ENCODE measurements at regions not wholly inside any gene's neighbourhood (a gene's known extent, or its start where the extent isn't known, plus 50 kb on each side); places are given as distances from the start of the nearest gene placed in this dataset.
"Not testable (repeated sequence)": the region's sequence is repeated elsewhere in the genome, so short reads cannot be mapped to it uniquely, and the experiment has no call there.

DNA sequence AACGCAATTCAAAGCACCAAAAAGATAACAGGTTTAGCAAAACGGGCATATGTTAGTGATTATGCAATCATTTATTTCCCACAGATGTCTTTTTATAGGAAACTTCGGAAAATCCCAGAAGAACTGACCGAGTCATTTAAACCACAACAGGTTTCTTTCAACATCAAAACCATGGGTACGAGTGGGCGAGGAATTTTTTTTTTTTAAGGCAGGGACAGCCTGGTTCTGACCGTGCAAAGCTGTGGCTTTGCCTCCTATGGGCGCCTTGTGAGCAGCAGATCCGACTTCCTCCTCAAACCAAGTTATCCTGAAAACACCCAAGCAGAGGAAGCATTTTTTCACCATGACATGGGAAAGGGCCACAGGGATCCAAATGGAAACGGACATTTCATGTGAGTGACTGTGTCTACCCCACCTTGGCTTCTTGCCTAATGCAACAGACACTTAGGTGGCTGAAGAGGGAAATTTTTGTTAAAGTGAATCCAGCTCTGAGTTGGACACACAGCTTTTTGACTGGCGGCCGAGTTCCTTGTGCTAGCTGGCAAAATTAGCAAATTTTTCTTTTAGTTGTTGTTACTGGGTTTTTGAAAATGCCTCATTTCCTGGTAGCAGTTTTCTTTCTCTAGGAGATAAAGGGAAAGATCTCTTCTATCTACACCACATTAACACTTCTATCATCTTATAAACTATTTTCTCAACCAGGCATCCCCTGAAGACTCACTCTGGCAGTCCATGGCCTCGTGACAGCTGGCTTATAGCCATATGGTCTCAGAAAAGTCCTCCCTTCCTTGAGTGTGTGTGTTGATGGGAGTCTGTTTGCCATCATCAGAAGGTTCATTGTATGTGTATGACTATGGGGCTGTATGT, 487.4 kb upstream of the ZEB2 start:
- FAIRE-seq (no peak), DNase-seq (ENCODE audit: insufficient read length, low spot score) (no peak)

- FAIRE-seq, result no peak
- DNase-seq (ENCODE audit: insufficient read length, low spot score), result no peak
These were observed 482.7 kb upstream of the ZEB2 start for GRCh38 chr2:145002624-145003023.

- no peak for DNase-seq (ENCODE audit: insufficient read length, low spot score)
- FAIRE-seq, result no peak
These were observed 480.5 kb upstream of the ZEB2 start for GRCh38 chr2:145000376-145000775.

DNA sequence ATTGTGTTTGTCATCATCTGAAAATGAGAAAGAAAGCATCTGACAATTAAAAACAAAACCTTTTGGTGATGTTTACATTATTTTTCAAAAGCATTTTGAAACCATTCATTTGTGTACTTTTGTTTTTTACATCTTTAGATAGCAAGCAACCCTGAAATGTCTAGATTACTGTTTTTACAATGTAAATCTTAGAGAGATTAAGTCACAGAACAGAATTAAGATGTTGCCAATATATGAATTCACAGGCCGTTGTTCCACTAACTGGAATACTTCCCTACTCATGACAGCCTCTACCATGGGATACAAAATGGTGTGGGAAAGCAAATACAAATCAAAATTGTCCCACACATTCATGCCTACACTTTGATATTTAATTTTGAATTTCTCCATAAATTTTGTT, 480.0 kb upstream of the ZEB2 start:
- FAIRE-seq (no peak), DNase-seq (ENCODE audit: insufficient read length, low spot score) (no peak)

GRCh38 chr2:144999071-144999875, 479.4 kb upstream of the ZEB2 start:
- DNase-seq (ENCODE audit: insufficient read length, low spot score), result no peak

DNA sequence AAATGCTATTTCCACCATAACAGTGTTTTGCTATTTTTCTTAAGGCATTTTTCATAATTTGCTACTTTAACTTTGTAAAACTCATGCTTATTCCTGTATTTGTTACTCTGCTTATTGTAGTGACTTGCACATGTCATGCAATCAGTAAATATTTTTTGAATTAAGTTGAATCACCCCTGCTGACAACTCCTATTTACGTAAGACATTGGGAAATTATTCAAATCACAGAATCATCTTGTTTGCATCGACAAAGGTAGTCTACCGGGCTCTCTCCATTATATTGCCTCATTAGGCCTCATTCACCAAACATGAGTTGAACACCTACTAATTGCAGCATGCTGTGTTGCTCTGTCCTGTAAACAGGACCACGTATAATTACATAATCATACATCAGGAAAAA, 478.5 kb upstream of the ZEB2 start:
- FAIRE-seq, result no peak

More at GRCh38 chr2:144999071-144999875, 479.4 kb upstream of the ZEB2 start:
- no peak for FAIRE-seq

DNA sequence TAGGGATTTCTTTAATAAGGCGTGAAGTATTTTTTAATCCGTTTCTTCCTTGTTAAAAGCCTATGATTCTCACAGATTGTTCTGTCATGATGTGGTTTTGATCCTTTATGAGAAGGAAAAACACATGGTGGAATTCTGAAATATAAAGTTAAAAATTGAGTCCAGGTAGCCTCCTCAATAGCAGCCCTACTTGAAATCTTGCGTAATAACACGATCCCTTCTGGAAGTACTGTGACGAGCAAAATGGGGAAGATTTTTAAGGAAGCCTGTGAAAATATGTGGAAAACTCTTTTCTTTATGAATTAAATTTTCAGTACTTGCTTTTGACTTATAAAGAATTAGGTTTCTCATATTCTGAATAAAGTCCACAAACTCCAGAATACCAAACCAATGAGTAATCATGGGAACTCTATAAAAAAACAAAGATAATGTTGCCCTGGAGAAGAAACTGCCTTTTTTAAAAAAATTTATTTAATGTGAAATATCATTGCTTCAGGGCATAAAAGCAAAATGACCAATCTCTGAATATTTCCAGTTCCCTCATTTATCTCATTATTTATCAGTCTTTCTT, 476.4 kb upstream of the ZEB2 start:
- no peak for FAIRE-seq
- no peak for DNase-seq (ENCODE audit: insufficient read length, low spot score)

More for the DNA sequence above, 478.5 kb upstream of the ZEB2 start:
- no peak for DNase-seq (ENCODE audit: insufficient read length, low spot score)

GRCh38 chr2:144995482-144995881, 475.6 kb upstream of the ZEB2 start:
- DNase-seq (ENCODE audit: insufficient read length, low spot score) (no peak), FAIRE-seq (no peak)

- FAIRE-seq, result no peak
- no peak for DNase-seq (ENCODE audit: insufficient read length, low spot score)
These were observed 470.7 kb upstream of the ZEB2 start for GRCh38 chr2:144990661-144991060.

DNA sequence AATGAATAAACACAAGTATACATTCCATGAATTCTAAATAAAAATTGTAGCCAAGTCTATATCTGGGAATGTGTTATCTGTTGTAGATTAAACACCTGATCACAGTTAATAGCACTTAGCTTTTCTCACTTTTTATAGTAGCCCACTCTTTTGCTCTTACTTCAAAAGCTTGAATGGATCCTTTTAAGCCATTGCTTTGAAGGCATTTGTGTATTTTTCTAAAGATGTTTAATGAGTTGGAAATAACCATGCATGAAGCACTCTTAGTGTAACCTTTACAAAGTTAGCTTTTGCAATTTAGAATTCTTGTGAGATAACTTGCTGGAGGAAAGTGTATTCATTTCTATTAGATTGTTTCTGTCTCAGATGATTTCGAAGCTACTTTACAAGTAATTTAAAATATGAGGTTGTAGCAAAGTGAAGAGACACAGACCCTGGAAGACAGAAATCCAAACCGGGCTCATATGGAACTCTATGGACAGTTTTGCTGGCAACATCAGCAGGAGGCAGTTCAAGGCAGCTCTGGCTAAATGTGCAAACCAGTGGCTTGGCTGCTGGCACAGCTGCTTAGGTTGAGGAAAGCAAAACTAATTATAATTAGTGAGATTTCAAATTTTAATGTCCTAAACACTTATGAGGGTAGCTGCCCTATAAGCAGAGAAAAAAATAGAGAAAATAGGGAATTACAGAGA, 469.8 kb upstream of the ZEB2 start:
- FAIRE-seq (no peak), DNase-seq (ENCODE audit: insufficient read length, low spot score) (no peak)

GRCh38 chr2:144988591-144988990, 468.7 kb upstream of the ZEB2 start:
- DNase-seq (ENCODE audit: insufficient read length, low spot score) (no peak), FAIRE-seq (no peak)

DNA sequence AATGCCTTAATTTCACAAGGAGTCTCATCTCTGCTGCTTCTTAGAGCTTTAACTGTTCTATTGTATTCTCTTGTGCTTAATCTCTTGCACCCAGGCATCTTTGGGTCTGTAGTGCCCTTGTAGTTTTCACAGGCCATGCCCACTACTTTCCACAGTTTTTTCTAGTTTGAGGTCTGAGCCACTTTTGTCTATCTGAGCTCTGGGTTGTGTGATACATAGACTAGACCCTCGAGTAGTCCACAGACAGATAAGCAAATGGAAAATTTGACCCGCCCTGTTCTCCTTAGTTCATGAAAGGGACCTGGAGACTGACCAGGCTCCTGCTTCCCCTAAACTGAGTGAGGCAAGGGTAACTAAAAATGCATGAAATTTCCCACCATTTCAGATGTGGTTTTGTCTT, 466.8 kb upstream of the ZEB2 start:
- FAIRE-seq (no peak), DNase-seq (ENCODE audit: insufficient read length, low spot score) (no peak)

DNA sequence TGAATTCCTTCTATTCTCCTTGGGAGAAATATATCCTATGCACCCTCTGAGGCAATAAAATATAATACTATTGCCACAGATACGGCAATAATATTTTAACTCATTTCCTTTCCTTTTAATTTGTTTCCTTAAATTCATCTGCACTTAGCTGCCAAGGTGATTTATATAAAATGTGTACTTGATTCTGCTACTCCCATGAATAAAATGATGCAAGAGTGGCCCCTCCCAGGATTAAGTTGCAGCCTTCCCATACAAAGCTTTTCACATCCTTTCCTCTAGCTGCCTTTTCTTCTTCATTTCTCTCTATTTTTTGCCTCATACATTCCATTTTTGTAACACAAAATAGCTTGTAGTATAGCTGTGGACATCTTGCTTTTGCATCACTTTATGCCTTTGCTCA, 464.1 kb upstream of the ZEB2 start:
- no peak for DNase-seq (ENCODE audit: insufficient read length, low spot score)
- FAIRE-seq, result no peak

DNA sequence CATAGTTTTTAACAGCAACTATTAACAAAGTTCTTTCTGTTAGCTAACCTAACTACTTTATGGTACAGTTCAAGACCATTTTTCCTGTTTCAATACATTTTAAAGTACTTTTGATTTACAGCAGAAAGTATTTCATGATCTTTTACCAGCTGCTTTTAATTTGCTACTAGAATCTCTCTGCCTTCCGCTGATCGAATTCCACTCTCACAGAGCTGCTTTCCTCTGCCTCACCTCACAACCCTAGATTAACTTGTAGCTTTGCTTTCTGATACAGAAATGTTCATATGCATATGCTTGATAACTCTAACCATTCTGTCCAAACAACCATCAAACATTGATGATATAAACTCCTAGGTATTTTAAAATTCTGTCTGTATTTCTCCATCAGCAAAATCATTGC, 463.2 kb upstream of the ZEB2 start:
- DNase-seq (ENCODE audit: insufficient read length, low spot score), result no peak
- no peak for FAIRE-seq

DNA sequence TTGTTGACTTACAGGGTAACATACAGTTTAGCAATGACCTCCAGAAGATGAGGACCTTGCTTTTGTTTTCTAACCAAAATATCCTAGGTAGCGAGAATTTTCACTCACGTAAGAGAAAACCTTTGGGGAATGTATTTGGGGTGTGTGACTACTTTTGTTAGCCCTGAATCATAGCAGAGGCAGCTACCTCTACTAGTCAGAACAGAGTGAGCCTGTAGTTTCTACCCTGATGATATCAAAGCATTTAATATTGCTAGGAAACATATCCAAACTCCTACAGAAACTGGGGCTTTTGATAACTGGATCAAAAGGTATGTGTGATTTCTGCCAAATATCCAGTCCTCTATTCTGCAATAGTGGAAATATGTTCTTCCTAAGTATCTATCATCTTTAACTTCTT, 462.6 kb upstream of the ZEB2 start:
- no peak for FAIRE-seq
- DNase-seq (ENCODE audit: insufficient read length, low spot score), result no peak

DNA sequence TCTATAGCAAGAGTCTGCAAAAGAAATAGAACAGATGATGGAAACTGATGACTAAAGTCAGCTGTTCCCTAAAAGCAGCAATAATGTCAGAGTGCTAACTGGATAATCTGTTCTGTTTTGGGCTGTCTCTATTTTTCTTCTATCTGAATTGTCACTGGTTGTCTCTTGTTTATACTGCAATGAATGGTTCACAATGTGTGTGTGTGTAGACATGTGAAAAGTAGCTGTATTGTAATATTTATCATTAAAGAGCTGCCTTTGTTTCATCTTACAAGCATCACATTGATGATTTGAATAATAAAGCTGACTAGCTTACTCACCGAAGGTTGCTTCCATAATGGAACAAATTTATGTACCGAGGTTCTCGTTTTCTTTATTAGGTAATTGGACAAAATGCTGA, 456.0 kb upstream of the ZEB2 start:
- no peak for FAIRE-seq
- DNase-seq (ENCODE audit: insufficient read length, low spot score), result no peak

- FAIRE-seq, result no peak
- no peak for DNase-seq (ENCODE audit: insufficient read length, low spot score)
These were observed 452.8 kb upstream of the ZEB2 start for GRCh38 chr2:144972676-144973075.

GRCh38 chr2:144971786-144972335, 451.9 kb upstream of the ZEB2 start:
- DNase-seq (ENCODE audit: insufficient read length, low spot score), result no peak
- no peak for FAIRE-seq

- not testable (repeated sequence) for FAIRE-seq; DNase-seq (ENCODE audit: insufficient read length, low spot score)
These were observed 450.5 kb upstream of the ZEB2 start for GRCh38 chr2:144970410-144970809.

DNA sequence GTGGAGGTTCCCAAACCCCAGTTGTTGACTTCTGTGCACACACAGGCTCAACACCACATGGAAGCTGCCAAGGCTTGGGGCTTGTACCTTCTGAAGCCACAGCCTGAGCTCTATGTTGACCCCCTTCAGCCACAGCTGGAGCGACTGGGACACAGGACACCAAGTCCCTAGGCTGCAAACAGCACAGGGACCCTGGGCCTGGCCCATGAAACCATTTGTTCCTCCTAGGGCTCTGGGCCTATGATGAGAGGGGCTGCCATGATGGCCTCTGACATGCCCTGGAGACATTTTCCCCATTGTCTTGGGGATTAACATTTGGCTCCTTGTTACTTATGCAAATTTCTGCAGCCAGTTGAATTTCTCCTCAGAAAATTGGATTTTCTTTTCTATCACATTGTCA, 449.6 kb upstream of the ZEB2 start:
- DNase-seq (ENCODE audit: insufficient read length, low spot score); FAIRE-seq: not testable (repeated sequence)

- no peak for DNase-seq (ENCODE audit: insufficient read length, low spot score)
- no peak for FAIRE-seq
These were observed 448.0 kb upstream of the ZEB2 start for GRCh38 chr2:144967961-144968360.

Data from GM19239 (cell line).